K562 (cell line): ENCODE measurements at regions not wholly inside any gene's neighbourhood (a gene's known extent, or its start where the extent isn't known, plus 50 kb on each side); places are given as distances from the start of the nearest gene placed in this dataset.

Experiments
- ELF1 ChIP-seq: fragments of 200-800 bp; sonication (Bioruptor generic); IDR thresholded peaks from 2 replicates; pipeline ENCODE4 v1.6.1; 2016; ENCODE audit warnings: missing genetic modification characterization, missing compliant biosample characterization
- TGIF2 ChIP-seq: sonication (generic); formaldehyde crosslinking; IDR thresholded peaks from 2 replicates; pipeline ENCODE4 v1.8.1; 2022; ENCODE audit warnings: mild to moderate bottlenecking, missing genetic modification reagents, moderate library complexity
- ZFP1 ChIP-seq: fragments of 450-650 bp; formaldehyde crosslinking; IDR thresholded peaks from 2 replicates; pipeline ENCODE4 v1.4.0; 2020; ENCODE audit warnings: mild to moderate bottlenecking, mixed read lengths
- TF ChIP-seq, protein P1 (sequence below): fragments of 450-650 bp; IDR thresholded peaks from 2 replicates; pipeline ENCODE4 v1.6.1; 2018; ENCODE audit not compliant: partially characterized antibody
- TF ChIP-seq, protein P2 (sequence below): fragments of 450-650 bp; IDR thresholded peaks from 2 replicates; pipeline ENCODE4 v1.6.1; 2017; ENCODE audit warnings: antibody characterized with exemption, mild to moderate bottlenecking
- TF ChIP-seq, protein P3 (sequence below): fragments of 250-450 bp; sonication (Bioruptor Pico); IDR thresholded peaks from 2 replicates; pipeline ENCODE4 v1.4.0; 2020; ENCODE audit warnings: mild to moderate bottlenecking
- TF ChIP-seq, protein P4 (sequence below), 2 experiments: IDR thresholded peaks; 2 replicates each; pipeline ENCODE4 v1.6.1; 2012; ENCODE audit warnings: improper control_type of control experiment in 2 of 2, low read depth in 2 of 2, low read length in 2 of 2, borderline replicate concordance in 1 of 2

DNA sequence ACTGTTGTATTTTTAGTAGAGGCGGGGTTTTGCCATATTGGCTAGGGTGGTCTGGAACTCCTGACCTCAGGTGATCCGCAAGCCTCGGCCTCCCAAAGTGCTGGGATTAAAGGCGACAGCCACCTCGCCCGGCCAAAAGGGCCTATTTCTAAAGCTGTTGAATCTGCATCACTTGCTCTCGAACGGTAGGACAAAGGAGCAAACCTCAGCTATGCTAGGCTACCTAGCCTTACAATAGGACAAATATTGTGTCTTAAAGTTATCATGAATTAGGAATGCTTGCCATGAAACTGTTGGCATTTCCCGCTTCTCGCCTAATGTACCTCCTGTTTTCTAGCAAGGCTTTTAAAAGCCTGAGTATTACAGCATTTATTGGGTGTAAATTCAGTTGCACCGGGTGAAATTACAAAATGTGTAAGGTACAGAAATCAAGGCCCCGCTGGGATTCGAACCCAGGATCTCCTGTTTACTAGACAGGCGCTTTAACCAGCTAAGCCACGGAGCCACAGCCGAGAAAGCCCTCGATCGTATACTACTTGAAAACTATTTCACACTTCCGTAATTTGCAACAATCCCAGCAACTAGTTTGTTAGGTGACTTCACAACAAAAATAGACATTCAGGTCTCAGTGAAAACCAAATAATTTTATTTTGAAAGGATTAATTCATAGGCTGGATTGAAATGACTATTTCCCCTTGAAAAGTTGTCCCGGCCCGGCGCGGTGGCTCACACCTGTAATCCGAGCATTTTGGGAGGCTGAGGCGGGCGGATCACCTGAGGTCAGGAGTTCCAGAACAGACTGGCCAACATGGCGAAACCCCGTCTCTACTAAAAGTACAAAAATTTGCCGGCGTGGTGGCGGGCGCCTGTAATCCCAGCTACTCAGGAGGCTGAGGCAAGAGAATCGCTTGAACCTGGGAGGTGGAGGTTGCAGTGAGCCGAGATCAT lies 211.6 kb upstream of the ZNF184 start (continued):
- TF ChIP-seq, protein P1, sequence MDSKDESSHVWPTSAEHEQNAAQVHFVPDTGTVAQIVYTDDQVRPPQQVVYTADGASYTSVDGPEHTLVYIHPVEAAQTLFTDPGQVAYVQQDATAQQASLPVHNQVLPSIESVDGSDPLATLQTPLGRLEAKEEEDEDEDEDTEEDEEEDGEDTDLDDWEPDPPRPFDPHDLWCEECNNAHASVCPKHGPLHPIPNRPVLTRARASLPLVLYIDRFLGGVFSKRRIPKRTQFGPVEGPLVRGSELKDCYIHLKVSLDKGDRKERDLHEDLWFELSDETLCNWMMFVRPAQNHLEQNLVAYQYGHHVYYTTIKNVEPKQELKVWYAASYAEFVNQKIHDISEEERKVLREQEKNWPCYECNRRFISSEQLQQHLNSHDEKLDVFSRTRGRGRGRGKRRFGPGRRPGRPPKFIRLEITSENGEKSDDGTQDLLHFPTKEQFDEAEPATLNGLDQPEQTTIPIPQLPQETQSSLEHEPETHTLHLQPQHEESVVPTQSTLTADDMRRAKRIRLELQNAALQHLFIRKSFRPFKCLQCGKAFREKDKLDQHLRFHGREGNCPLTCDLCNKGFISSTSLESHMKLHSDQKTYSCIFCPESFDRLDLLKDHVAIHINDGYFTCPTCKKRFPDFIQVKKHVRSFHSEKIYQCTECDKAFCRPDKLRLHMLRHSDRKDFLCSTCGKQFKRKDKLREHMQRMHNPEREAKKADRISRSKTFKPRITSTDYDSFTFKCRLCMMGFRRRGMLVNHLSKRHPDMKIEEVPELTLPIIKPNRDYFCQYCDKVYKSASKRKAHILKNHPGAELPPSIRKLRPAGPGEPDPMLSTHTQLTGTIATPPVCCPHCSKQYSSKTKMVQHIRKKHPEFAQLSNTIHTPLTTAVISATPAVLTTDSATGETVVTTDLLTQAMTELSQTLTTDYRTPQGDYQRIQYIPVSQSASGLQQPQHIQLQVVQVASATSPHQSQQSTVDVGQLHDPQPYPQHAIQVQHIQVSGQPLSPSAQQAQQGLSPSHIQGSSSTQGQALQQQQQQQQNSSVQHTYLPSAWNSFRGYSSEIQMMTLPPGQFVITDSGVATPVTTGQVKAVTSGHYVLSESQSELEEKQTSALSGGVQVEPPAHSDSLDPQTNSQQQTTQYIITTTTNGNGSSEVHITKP = no peak
- peak; percentile 39; the same call in 1 of the 2 replicates for TF ChIP-seq ELF1
- TF ChIP-seq, protein P2, sequence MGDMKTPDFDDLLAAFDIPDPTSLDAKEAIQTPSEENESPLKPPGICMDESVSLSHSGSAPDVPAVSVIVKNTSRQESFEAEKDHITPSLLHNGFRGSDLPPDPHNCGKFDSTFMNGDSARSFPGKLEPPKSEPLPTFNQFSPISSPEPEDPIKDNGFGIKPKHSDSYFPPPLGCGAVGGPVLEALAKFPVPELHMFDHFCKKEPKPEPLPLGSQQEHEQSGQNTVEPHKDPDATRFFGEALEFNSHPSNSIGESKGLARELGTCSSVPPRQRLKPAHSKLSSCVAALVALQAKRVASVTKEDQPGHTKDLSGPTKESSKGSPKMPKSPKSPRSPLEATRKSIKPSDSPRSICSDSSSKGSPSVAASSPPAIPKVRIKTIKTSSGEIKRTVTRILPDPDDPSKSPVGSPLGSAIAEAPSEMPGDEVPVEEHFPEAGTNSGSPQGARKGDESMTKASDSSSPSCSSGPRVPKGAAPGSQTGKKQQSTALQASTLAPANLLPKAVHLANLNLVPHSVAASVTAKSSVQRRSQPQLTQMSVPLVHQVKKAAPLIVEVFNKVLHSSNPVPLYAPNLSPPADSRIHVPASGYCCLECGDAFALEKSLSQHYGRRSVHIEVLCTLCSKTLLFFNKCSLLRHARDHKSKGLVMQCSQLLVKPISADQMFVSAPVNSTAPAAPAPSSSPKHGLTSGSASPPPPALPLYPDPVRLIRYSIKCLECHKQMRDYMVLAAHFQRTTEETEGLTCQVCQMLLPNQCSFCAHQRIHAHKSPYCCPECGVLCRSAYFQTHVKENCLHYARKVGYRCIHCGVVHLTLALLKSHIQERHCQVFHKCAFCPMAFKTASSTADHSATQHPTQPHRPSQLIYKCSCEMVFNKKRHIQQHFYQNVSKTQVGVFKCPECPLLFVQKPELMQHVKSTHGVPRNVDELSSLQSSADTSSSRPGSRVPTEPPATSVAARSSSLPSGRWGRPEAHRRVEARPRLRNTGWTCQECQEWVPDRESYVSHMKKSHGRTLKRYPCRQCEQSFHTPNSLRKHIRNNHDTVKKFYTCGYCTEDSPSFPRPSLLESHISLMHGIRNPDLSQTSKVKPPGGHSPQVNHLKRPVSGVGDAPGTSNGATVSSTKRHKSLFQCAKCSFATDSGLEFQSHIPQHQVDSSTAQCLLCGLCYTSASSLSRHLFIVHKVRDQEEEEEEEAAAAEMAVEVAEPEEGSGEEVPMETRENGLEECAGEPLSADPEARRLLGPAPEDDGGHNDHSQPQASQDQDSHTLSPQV = peak; percentile 91
- TF ChIP-seq TGIF2 (CRISPR knock-in tag) = no peak
- TF ChIP-seq ZFP1 = peak; percentile 50; the same call in 1 of the 2 replicates
- TF ChIP-seq, protein P3, sequence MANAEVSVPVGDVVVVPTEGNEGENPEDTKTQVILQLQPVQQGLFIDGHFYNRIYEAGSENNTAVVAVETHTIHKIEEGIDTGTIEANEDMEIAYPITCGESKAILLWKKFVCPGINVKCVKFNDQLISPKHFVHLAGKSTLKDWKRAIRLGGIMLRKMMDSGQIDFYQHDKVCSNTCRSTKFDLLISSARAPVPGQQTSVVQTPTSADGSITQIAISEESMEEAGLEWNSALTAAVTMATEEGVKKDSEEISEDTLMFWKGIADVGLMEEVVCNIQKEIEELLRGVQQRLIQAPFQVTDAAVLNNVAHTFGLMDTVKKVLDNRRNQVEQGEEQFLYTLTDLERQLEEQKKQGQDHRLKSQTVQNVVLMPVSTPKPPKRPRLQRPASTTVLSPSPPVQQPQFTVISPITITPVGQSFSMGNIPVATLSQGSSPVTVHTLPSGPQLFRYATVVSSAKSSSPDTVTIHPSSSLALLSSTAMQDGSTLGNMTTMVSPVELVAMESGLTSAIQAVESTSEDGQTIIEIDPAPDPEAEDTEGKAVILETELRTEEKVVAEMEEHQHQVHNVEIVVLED = 0 out of 2 replicates have a peak, but pooled peaks have one; percentile 25
- TF ChIP-seq, protein P4, sequence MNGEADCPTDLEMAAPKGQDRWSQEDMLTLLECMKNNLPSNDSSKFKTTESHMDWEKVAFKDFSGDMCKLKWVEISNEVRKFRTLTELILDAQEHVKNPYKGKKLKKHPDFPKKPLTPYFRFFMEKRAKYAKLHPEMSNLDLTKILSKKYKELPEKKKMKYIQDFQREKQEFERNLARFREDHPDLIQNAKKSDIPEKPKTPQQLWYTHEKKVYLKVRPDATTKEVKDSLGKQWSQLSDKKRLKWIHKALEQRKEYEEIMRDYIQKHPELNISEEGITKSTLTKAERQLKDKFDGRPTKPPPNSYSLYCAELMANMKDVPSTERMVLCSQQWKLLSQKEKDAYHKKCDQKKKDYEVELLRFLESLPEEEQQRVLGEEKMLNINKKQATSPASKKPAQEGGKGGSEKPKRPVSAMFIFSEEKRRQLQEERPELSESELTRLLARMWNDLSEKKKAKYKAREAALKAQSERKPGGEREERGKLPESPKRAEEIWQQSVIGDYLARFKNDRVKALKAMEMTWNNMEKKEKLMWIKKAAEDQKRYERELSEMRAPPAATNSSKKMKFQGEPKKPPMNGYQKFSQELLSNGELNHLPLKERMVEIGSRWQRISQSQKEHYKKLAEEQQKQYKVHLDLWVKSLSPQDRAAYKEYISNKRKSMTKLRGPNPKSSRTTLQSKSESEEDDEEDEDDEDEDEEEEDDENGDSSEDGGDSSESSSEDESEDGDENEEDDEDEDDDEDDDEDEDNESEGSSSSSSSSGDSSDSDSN (IDR thresholded peaks at IDR 0.05; ENCODE audit: borderline replicate concordance in 1 of 2, low read depth in 2 of 2, low read length in 2 of 2) = 0 out of 4 replicates have a peak, but pooled peaks of 1 of the 2 experiments have one; percentile 21
